ENCODE measurements at regions not wholly inside any gene's neighbourhood (a gene's known extent, or its start where the extent isn't known, plus 50 kb on each side); places are given as distances from the start of the nearest gene placed in this dataset.
A peak's percentile ranks its signal among the peaks of the same experiment; 100 is the strongest.

GRCh38 chr14:38900887-38901286 lies 202.1 kb downstream of the SEC23A start:
- no peak for DNase-seq

GRCh38 chr14:38887696-38888095 lies 215.3 kb downstream of the SEC23A start:
- no peak for DNase-seq

GRCh38 chr14:38884109-38884508 lies 218.9 kb downstream of the SEC23A start:
- DNase-seq, result no peak

GRCh38 chr14:38883127-38883526 lies 219.9 kb downstream of the SEC23A start:
- DNase-seq, result no peak

DNA sequence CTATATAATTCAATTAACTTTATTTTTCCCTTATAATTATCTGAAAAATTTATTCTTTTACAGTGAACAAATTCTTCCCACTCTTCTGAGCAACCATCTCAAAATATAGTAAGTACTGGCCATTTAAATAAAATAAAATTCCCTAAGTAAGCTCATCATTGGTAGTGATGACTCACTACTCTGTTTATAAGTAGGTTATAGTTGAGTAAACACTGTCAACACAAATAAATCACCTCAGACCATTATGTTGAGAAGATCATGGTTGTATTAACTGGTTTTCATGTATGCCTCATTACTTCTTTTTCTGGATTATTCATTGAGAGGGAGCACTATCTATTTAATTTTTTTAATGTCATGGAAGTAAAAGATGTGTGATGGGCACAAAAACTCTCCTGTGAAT lies 220.5 kb downstream of the SEC23A start:
- DNase-seq, result no peak

DNA sequence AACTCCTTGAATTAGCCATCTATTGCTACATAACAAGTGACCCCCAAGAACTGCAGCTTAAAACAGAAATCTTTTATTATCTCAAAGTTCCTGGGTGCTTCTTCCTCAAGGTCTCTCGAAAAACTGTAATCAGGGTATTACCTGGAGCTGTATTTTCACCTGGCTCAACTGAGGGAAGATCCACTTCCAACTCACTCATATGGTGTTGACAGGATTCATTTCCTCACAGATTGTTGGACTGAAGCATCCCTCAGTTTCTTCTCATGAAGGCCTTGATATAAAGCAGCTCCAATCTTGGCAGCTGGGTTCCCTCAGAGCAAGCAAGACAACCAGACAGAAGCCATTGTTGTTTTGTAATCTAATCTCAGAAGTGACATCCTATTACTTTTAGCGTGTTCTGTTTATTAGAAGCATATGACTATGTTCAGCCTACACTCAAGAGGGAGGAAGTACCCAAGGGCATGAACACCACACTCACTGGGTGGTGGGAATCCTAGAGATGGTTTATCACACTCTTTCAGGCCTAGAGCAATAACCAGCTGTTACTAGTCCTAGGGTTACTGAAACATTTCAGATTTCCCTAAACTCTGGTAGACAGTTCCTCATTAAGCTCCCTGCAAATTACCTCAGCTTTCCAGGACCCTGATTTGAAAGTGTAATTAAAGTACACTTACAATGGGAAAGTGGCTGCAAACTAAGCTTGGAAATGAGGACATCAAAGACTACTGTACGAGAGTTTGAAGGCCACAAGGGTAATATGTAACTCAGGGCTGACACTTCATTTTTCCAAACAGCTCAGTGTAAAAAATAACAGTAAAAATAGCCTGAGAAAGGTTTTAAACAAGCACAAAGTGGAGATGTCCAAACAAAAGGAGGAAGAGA lies 222.2 kb downstream of the SEC23A start:
- no peak for DNase-seq

DNA sequence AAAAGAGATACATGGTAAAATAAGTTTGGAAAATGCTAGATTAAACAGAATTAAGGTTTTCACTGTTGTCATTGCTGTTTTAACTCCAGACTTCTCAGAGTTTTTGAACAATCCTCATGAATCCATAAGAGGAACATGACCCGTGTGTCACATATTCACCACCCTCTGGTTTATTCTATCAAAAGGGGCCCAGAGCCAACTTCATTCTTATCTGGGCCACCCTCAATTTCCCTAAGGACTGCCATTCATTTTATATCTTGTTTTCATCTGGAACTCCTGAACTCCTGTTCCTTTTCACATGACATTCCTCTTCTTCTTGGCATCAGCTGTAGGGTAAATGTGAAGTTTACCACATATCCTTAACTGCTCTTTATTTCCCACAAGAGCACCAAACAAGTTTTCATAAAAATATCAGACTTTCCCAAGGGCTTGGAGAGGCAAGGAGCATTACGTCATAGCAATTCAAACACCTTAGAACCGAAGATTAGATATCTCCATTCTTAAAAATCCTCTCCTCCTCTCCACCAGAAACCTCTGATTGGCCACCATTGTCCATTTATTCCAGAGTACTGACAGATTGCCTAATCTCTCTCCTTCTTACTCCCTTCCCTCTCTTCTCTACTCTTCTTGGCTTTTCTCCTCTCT lies 225.2 kb downstream of the SEC23A start:
- DNase-seq, result no peak

DNA sequence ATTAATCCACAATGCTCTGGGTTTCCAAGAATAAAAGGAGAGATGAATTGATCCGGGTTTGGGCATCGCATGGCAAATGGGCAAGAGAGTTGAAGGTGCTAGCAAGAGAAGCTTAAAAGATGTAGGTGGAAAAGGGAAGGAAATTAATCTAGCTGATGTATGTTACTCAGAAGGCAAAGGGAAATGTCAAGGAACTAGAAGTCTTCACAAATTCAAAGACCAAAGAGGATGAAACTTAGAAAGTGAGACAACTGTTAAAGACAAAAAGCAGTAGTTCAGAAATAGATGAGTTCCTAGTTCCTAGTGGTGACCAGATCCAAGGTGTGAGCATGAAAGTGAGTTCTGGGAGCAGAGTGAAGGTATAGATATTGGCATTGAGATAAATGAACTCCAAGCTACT lies 228.3 kb downstream of the SEC23A start:
- DNase-seq, result no peak

DNA sequence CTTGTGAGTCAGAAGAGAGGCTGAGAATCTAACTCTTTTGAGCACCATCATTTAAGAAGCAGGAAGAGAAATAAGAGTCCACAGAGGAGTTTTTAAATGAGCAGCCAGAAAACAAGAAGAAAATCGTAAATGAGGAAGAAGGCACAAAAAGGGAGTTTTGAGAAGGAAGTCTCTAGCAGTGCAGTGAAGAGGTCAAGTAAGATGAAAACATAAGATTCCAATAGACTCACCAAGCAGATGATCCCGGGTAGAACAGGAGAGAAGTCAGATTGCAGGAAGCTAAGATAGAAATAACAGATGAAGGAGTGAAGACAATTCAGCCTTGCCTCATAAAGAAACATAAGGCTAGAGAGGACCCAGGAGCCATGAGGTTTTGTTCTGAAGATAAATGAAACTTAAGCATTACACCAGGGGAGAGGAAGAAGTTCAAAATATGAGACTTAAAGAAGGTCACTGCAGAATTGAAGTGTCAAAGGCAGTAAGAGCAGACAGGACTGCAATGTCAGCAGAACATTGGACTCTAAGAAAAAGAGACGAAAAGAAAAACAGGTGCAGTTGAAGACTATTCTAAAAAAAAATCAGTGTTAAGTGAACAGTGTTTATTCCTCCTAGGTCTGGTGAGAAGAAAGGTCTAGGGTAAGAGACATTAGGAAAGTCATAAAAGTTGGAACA lies 229.0 kb downstream of the SEC23A start:
- no peak for DNase-seq

- no peak for DNase-seq
Observed at GRCh38 chr14:38870296-38870836, 232.7 kb downstream of the SEC23A start.

DNA sequence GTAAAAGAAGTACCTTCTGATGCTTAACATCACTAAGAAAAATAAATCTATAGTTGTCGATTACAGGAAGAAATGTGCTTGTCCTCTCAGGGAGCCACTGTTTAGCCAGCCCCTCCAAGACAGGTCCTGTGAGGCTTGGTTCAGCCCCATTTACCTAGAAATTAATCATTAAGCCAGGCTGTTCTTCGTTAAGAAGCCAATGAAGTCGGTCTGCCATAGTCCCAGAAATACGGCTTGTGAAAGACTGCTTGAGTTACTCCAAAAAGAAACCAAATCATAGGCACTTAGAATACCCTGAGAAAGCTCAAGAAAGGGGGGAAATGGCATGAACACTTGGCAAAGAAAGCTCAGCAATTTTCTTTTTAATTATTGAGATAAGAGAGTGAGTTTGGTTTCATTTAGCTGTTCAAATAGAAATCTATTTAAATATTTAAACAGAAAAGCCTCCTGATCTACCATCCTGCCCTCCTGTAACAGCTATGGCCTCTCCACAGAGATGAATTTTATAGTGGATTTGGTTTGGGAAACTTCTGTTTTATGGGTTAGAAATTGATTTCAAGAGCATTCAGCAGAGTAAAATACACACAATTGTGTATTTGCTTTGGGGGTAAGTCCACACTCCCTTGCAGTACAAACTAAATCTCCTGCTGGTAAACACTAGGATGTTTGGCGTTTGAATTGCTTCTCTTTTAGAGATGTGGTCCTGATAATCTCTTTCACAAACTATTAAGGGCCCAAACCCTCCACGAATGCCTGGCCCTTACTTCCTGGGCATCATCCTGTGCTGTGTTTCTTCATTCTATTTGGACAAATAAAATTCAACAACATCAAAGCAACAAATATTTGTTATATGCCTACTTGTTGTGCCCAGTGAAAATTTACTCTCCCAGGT lies 234.4 kb downstream of the SEC23A start:
- no peak for DNase-seq

DNA sequence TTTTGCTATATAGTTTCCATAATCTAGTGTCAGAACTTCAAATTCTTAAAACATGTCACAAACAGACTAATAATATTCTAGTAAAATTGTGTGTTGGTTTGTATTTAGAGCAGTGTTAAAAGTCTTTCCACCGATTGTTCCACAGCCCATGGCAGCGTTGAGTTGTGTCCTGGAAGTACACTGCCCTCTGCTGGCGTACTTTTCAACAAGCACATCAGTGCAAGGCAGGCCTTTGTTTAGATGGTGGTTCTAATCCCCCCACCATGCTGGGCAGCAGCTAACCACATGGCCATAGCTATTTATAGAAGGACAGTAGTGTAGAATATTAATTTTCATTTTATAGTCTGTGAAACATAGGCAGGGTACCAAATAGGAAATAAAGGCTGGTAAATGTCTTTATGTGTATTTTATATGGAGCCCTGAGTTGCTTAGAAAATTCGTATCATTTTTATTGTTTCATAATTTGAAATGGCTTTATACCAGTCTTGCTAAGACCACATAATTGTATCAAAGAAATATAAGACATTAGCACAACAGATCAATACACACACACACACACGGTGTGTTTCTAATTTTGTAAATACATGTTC lies 235.4 kb downstream of the SEC23A start:
- DNase-seq, result peak; percentile 33

DNA sequence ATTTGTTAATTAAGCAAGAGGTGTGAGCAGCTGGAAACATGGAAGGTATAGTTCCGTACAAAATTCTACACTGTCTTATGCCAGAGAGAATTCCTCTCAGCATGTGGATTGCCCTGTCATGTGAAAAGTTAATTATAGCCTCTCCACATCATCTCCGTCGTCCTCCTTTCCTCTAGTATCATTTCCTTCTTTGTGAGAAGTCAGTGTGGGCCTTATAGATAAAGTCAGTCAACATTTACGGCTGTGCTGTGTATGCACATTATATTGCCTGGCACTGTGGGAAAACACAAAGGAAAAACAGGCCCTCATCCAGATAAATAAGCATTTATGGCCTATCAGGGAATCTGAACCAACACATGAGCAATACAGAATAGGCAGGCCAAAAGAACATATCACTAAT lies 236.6 kb downstream of the SEC23A start:
- DNase-seq, result no peak

DNA sequence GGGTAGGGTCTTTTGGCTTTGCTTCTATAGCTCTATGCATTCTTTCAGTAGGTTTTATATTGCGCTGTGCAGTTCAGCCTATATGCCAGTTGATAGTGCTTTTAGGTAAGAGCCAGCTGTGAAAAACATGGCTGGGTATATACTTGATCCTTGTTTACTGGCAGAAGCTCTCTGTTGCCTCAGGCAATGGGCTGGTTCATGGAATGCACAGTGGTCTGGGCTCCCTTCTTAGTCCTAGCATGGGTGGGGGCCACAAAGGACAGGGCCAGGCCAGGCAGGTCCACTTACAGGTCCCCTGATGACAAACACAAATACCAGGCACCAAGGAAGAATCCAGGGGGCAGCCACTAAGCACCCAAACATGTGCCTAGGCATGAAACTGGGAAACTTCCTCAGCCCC lies 240.7 kb downstream of the SEC23A start:
- no peak for DNase-seq

GRCh38 chr14:38860530-38860929 lies 242.5 kb downstream of the SEC23A start:
- no peak for DNase-seq

- DNase-seq, result no peak
Observed at GRCh38 chr14:38856798-38857197, 246.2 kb downstream of the SEC23A start.

- DNase-seq, result no peak
Observed at GRCh38 chr14:38855513-38855912, 247.5 kb downstream of the SEC23A start.

DNA sequence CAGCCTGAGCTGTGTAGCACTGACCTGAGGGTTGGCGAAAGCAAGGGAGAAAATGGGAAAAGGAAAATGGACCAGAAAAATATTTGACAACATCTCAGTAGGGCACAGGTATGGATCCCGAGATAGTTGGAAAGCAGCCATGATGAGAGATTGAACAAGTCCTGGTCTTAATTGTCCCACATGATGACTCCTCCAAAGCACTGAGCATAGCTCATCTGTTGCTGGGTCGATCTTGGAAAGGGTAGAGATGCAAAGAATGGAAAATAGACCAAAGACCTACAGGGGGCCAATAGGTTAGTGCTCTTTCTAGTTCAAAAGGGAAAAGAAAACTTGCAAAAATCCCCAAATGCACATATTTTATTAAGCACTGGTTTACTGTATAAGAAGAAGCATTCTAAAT lies 251.9 kb downstream of the SEC23A start:
- no peak for DNase-seq

DNA sequence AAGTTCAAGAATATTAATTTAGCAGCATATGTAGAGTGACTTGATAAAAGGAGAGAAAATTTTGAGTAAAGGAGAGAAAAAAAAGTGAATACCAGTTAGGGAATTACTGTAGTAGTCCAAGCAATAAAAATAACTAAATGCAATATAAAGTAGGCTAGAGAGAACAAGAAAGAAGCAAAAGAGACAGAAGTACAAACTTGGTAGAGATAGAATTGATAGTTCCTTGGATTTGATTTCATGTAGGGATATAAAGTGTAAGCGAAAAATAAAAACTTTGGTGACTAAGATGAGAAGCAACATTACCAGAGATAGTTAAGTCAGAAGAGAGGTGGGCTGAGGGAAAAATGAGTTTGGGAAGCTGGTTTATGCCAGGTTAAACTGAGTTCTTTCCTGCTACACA lies 252.4 kb downstream of the SEC23A start:
- DNase-seq, result no peak

DNA sequence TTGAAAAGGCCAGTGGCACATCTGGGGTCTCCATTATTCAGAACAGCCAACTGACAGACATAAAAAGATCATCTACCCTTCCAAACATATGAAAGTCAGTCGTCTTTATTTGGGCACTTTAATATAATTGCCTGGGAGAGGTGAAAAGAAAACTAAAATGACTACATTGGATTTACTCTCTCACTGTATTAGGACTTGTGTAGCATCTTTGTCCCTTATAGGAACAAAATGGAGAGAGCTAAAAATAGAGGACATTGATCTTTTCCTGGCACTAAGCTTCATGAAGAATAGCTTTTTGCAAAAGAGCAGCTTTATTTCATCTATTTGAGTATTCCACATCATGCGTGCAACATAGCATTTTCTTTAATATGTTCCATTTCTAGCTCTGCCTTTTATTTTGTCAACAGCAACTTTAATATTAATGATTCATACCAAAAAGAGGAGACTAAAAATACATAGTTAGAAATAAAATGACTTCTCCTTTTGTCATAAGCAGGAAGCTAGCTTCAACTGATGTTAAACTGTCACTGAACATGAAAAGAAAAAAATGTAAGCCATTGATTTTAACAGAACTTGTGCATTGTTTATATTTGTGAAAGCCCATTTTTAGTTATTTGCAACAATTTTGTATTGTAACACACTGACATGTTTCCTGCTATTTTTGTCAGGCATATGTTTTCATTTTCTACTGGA lies 254.6 kb downstream of the SEC23A start:
- no peak for DNase-seq

DNA sequence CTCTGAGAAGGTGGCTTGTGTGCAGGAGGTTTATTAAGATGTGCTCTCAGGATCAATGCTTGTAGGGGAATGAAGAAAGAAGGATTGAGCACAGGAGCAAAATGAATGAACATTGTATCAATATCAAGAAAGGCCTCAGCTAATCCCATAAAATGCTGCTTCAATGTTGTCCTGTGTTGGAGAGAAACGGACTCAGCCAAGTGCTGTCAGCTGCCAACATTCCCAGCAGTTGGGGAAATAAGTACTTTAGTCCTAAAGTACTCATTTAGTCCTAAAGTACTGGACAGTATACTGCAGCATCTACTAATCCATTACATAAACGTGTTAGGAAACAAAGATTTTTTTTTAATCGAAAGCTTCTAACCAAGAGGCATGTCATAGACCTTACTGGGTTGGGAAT lies 255.9 kb downstream of the SEC23A start:
- no peak for DNase-seq

Data from activated T-cell treated with anti-CD3 and anti-CD28 coated beads for 4 hours (primary cell).